ENCODE measurements at regions not wholly inside any gene's neighbourhood (a gene's known extent, or its start where the extent isn't known, plus 50 kb on each side); places are given as distances from the start of the nearest gene placed in this dataset.

GRCh38 chr1:163504331-163504978, 182.7 kb downstream of the NUF2 start:
- Histone ChIP-seq H3K4me3 (replicated peaks; ENCODE audit: insufficient read depth, low read length) (no peak overlapping the region), H3K27ac (replicated peaks) (no peak overlapping the region), H3K27me3 (ENCODE audit: insufficient read depth, poor library complexity, severe bottlenecking) (no peaks in the 10 kb centered on the region)
- no peak for DNase-seq (ENCODE audit: low read depth in 1 of 2, low spot score in 1 of 2)
- TF ChIP-seq, protein P1, sequence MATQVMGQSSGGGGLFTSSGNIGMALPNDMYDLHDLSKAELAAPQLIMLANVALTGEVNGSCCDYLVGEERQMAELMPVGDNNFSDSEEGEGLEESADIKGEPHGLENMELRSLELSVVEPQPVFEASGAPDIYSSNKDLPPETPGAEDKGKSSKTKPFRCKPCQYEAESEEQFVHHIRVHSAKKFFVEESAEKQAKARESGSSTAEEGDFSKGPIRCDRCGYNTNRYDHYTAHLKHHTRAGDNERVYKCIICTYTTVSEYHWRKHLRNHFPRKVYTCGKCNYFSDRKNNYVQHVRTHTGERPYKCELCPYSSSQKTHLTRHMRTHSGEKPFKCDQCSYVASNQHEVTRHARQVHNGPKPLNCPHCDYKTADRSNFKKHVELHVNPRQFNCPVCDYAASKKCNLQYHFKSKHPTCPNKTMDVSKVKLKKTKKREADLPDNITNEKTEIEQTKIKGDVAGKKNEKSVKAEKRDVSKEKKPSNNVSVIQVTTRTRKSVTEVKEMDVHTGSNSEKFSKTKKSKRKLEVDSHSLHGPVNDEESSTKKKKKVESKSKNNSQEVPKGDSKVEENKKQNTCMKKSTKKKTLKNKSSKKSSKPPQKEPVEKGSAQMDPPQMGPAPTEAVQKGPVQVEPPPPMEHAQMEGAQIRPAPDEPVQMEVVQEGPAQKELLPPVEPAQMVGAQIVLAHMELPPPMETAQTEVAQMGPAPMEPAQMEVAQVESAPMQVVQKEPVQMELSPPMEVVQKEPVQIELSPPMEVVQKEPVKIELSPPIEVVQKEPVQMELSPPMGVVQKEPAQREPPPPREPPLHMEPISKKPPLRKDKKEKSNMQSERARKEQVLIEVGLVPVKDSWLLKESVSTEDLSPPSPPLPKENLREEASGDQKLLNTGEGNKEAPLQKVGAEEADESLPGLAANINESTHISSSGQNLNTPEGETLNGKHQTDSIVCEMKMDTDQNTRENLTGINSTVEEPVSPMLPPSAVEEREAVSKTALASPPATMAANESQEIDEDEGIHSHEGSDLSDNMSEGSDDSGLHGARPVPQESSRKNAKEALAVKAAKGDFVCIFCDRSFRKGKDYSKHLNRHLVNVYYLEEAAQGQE (IDR thresholded peaks at IDR 0.05; ENCODE audit: insufficient replicate concordance, low read depth): no peak
- TF ChIP-seq GABPA (IDR thresholded peaks at IDR 0.05; ENCODE audit: low read depth) (no peak), SPI1 (IDR thresholded peaks at IDR 0.05; ENCODE audit: borderline replicate concordance, low read depth) (no peak), CTCF (IDR thresholded peaks at IDR 0.05; ENCODE audit: insufficient read depth, low read length) (no peak)

DNA sequence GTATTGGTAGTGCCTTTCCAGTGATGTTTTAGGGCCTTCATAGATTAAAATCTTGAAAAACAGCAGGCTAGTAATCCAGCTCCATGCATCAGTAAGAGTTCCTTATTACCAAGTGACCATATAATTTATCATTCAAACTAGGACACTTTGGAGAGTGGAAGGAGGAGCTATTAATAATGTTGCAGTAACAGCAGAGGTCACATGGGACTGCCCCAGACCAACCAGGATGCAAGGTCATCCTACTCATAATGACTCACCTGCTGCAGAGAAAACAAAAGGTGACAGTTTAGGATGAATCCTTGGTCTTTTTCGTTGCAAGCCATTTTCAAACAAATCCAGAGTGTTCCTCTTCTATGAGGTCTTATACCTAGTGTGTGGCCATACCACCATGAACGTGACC, 187.4 kb downstream of the NUF2 start:
- Histone ChIP-seq H3K27ac (replicated peaks) (no peak overlapping the region), H3K27me3 (ENCODE audit: insufficient read depth, poor library complexity, severe bottlenecking) (no peaks in the 10 kb centered on the region), H3K4me3 (replicated peaks; ENCODE audit: insufficient read depth, low read length) (no peak overlapping the region)
- DNase-seq (ENCODE audit: low read depth in 1 of 2, low spot score in 1 of 2): no peak
- TF ChIP-seq POLR2AphosphoS5 (IDR thresholded peaks at IDR 0.05; ENCODE audit: low read depth): no peak
- TF ChIP-seq, protein P1 (IDR thresholded peaks at IDR 0.05; ENCODE audit: insufficient replicate concordance, low read depth): no peak
- TF ChIP-seq GABPA (IDR thresholded peaks at IDR 0.05; ENCODE audit: low read depth): no peak

- DNase-seq (ENCODE audit: low read depth in 1 of 2, low spot score in 1 of 2): no peak
Measured at GRCh38 chr1:163512349-163512989, 190.7 kb downstream of the NUF2 start.

More at GRCh38 chr1:163512349-163512989, 190.7 kb downstream of the NUF2 start:
- Histone ChIP-seq H3K27me3 (ENCODE audit: insufficient read depth, poor library complexity, severe bottlenecking) (no peaks in the 10 kb centered on the region), H3K27ac (replicated peaks) (no peak overlapping the region), H3K4me3 (replicated peaks; ENCODE audit: insufficient read depth, low read length) (no peak overlapping the region)
- TF ChIP-seq, protein P1 (IDR thresholded peaks at IDR 0.05; ENCODE audit: insufficient replicate concordance, low read depth): no peak
- no peak for TF ChIP-seq POLR2AphosphoS5 (IDR thresholded peaks at IDR 0.05; ENCODE audit: low read depth)
- TF ChIP-seq CTCF (IDR thresholded peaks at IDR 0.05; ENCODE audit: insufficient read depth, low read length): no peak
- no peak for TF ChIP-seq GABPA (IDR thresholded peaks at IDR 0.05; ENCODE audit: low read depth)
- TF ChIP-seq SPI1 (IDR thresholded peaks at IDR 0.05; ENCODE audit: borderline replicate concordance, low read depth): no peak

All from HL-60 (cell line).